HG03280 (cell line): ENCODE measurements at regions not wholly inside any gene's neighbourhood (a gene's known extent, or its start where the extent isn't known, plus 50 kb on each side); places are given as distances from the start of the nearest gene placed in this dataset.
"Not testable (repeated sequence)": the region's sequence is repeated elsewhere in the genome, so short reads cannot be mapped to it uniquely, and the experiment has no call there.

Experiments used
- ATAC-seq: cut with Tn5 transposase; IDR thresholded peaks from one replicate; pipeline ENCODE4 v1.9.1; 2021; ENCODE audit warnings: mild to moderate bottlenecking, moderate library complexity; ENCODE audit not compliant: unreplicated experiment

DNA sequence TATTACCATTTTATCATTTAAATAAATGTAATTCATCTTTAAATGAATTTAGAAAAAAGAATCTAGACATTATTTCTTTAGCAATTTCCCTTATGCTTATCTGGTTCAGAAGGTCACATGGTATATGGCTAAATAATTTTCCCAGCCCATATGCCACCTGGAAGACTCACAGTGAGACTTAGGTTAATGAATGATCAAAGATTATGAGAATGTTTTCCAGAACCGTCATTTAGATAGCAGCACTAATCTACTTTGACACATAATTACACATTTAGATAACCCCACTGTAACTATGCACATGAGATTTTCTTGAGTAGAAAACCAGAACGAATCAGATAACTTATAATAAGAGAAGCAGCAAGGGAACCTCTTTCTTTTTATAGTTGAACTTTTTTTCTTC is 124.9 kb upstream of the CCDC180 start:
- not testable (repeated sequence) for ATAC-seq

GRCh38 chr9:97179616-97180015 is 127.8 kb upstream of the CCDC180 start:
- ATAC-seq = no peak

DNA sequence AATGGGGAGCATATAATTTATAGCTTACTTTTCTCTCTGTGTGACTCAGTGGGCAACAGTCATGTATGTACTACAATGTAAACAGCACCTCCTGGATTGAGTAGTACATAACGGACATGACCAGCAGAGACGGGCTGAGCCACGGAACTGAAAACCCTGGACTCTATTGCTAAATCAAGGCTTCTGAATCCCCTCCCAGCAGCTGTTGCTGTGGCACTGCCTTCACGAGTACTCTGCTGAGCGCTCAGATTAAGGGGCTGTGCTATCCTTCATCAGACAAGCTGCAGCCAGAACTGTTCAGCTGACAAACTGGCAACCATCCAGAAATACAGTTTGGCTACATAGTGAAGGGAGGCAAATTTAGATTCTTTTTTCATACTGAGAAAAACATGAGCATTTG is 131.3 kb upstream of the CCDC180 start:
- no peak for ATAC-seq

DNA sequence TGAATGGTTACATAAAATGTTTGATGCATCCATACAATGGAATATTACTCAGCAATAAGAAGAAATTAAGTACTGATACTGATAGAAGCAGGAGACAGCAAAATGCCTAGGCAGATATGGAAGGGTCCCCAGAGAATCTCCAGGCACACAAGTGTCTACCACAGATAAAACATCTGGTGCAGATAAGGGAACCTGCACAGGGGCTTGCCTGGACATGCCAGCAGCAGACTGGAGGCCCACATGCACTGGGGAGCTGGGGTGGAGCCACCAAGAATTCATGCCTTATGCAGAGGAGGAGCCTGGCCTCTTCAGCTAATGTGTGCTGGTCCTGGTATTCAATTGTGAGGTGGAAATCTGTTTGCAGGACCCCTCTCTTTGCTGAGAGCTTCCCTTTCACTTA is 129.2 kb upstream of the CTSV start:
- ATAC-seq = not testable (repeated sequence)

DNA sequence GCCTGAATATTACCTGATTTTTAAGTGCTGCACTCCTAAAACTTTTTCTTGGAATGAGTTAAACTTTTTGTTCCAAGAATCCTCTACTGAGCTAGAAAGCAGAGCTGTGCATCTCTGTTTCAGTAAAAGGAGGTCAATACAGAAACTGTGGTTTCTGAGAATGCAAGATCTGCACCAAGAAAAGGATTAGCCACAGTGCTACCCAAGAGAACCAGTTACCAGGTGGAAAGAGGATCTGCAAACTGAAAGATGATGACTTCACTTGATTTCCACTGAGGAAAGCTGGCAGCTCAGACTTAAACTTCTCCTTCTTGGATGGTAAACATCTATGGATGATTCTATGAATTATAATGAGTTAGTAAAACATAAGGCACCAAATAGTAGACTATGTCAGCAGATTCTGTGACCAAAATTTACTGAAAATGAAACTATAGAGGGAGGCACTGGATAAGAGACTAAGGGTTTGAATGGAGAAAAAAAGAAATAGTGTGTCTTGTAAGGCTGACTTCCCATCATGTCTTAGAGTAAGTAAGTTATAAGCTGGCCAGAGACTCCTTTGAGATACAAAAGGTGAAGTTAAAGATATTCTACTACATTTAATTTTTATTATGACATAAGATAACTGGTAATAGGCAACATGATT is 127.7 kb upstream of the CTSV start:
- ATAC-seq = not testable (repeated sequence)

GRCh38 chr9:97160255-97160654 is 121.3 kb upstream of the CTSV start:
- ATAC-seq = no peak

GRCh38 chr9:97158722-97159121 is 119.8 kb upstream of the CTSV start:
- ATAC-seq = not testable (repeated sequence)

DNA sequence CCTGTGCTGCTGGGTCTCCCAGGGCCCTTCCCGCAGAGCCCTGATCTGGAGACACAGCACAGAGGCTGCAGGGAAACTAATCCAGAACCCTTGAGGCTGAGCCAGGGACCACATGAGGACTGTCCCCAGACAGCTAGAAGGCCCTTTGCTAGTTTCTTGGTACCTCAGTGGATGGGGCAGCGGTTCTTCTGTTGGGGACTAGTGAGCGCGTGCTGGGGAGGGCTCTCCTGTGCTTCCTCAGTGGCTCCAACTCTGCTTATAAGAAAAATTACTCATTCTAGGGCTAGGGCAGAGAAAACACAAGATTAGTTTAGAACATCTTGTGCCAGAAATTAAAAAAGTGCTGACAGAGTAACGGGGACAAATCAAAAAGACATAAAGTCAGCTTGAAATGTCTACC is 116.5 kb upstream of the CTSV start:
- not testable (repeated sequence) for ATAC-seq

DNA sequence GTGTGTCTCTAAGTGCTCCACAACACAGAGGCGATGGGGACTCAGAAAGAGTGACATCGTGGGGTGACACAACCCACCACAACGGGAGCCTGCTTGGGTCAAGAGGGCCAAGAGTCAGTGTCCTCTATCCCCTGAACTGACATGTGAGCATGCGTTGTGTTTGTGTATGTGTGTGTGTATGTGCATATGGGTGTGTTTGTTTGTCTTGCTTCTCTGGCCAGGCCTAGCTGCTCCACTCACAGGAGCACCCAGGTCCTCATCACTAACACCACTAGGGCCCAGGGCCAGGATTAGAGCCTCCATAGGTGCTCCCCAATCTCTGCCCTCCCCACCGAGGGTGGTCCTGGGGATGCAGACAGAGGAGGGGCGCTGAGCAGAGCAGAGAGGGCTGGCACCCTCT is 115.0 kb upstream of the CTSV start:
- ATAC-seq = no peak

- ATAC-seq = not testable (repeated sequence)
Observed at GRCh38 chr9:97153160-97153559, 114.2 kb upstream of the CTSV start.

DNA sequence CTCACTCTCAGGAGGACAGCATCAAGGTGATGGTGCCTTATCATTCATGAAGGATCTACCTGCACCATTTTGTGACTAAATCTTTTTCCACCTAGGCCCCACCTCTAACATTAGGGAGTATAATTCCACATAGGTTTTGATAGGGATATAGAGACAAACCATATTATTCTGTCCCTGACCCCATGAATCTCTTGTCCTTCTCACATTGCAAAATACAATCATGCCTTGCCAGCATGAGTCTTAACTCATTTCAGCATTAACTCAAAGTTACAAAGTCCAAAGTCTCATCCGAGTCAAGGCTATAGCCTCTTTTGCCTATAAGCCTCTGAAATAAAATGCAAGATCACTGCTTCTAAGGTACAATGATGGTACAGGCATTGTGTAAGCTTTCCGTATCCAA is 111.5 kb upstream of the CTSV start:
- not testable (repeated sequence) for ATAC-seq

GRCh38 chr9:97148428-97148827 is 109.5 kb upstream of the CTSV start:
- not testable (repeated sequence) for ATAC-seq

GRCh38 chr9:97145680-97146079 is 106.7 kb upstream of the CTSV start:
- ATAC-seq = not testable (repeated sequence)

DNA sequence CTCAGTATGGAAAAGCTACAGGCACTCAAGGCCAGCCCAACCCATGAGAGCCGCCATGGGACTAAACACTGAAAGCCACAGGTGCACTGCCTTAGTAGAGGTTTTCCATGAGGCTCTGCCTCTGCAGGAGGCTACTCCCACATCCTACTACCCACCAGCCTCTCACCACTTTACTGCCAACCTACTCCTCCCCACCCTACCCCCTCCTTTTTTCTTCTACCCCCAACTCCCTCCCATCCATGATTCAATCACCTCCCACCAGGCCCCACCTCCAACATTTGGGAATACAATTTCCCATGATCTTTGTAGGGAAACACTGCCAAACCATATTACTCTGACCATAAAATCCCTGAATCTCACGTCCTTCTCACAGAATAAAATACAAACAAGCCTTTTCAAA is 101.6 kb upstream of the CTSV start:
- ATAC-seq = no peak

DNA sequence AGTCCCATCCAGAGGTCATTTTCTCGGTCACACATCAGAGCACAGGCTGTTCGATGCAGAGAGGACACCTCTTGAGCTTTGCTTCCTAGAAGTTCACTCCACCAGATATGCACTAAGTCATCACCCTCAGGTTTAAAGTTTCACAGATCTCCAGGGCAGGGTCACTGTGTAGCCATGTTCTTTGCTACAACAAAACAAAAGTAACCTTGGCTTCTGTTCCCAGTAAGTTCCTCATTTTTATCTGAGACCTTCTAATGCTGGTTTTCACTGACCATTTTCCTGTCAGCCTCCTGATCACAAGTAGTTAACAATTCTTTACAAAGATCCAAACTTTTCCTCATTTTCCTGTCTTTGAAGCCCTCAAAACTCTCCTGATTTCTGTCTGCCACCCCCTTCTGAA is 97.5 kb upstream of the CTSV start:
- no peak for ATAC-seq

GRCh38 chr9:97133966-97134365 is 95.0 kb upstream of the CTSV start:
- not testable (repeated sequence) for ATAC-seq

GRCh38 chr9:97132865-97133264 is 93.9 kb upstream of the CTSV start:
- no peak for ATAC-seq

GRCh38 chr9:97130864-97131263 is 91.9 kb upstream of the CTSV start:
- not testable (repeated sequence) for ATAC-seq

GRCh38 chr9:97130387-97130786 is 91.4 kb upstream of the CTSV start:
- not testable (repeated sequence) for ATAC-seq

GRCh38 chr9:97128919-97129318 is 90.0 kb upstream of the CTSV start:
- no peak for ATAC-seq

- ATAC-seq = no peak
Observed at GRCh38 chr9:97124256-97124655, 85.3 kb upstream of the CTSV start.

DNA sequence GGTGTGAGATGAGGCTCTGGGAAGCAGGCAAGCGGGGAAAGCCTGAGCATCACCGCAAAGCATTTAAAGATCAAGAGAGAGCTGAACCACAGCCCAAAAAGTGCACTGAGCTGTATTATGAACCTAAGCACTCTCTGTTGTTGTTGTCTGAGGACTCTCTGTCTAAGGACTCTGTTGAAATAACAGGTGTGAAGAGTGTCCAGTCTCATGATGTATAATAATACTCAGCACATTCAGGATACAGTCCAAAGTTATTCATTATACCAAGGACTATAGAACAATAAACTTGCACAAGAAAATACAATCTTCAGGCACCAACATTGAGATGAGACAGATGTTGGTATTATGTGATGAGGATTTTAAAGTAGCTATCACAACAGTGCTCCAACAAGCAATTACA is 71.8 kb upstream of the CTSV start:
- ATAC-seq = no peak

- peak; percentile 50 for ATAC-seq
Observed at GRCh38 chr9:97109194-97109811, 70.4 kb upstream of the CTSV start.
